ENCODE measurements at regions not wholly inside any gene's neighbourhood (a gene's known extent, or its start where the extent isn't known, plus 50 kb on each side); places are given as distances from the start of the nearest gene placed in this dataset.

GRCh38 chr3:72347819-72348319 lies 500.4 kb downstream of the SHQ1 start:
- no peak for TF ChIP-seq POLR2A (IDR thresholded peaks at IDR 0.05)
- no peak for TF ChIP-seq CTCF (IDR thresholded peaks at IDR 0.05)

Measured in right lobe of liver (tissue), 4 donors.